ENCODE measurements at regions not wholly inside any gene's neighbourhood (a gene's known extent, or its start where the extent isn't known, plus 50 kb on each side); places are given as distances from the start of the nearest gene placed in this dataset.

- Histone ChIP-seq H3K23me2 (ENCODE audit: low read depth, low read length) (no peaks in the 10 kb centered on the region), H3K27me3 (replicated peaks in 1 of 4; ENCODE audit: control insufficient read depth in 3 of 4, extremely low read depth in 1 of 4, insufficient read depth in 3 of 4, low read length in 3 of 4) (no peaks in the 10 kb centered on the region), H2BK12ac (ENCODE audit: low read depth, low read length) (no peak overlapping the region), H3K4me1 (replicated peaks in 1 of 4; ENCODE audit: control insufficient read depth in 3 of 4, insufficient read depth in 4 of 4, low read length in 3 of 4) (no peaks in the 10 kb centered on the region), H3K18ac (ENCODE audit: extremely low read depth, low read length) (no peak overlapping the region), H2BK20ac (ENCODE audit: low read length) (no peak overlapping the region), H2AFZ (ENCODE audit: low read length) (no peak overlapping the region), H4K8ac (ENCODE audit: extremely low read depth, insufficient read depth, low read length) (no peak overlapping the region), H3K36me3 (ENCODE audit: control insufficient read depth in 2 of 4, insufficient read depth in 4 of 4, low read length in 3 of 4) (no peaks in the 10 kb centered on the region), H3K9me3 (ENCODE audit: insufficient read depth in 2 of 2, low read depth in 1 of 2, low read length in 1 of 2) (peaks cover 0 to 3% of the 10 kb centered on the region in 2 experiments; a peak in 2 of 4 replicates), H2BK5ac (ENCODE audit: low read depth, low read length) (no peak overlapping the region), H3K4me3 (ENCODE audit: extremely low read depth in 1 of 4, insufficient read depth in 2 of 4, low read depth in 3 of 4, low read length in 4 of 4) (no peak overlapping the region), H3K4ac (replicated peaks; ENCODE audit: insufficient read length, low read depth, low read length) (no peak overlapping the region), H2BK15ac (ENCODE audit: low read length) (no peak overlapping the region), H2AK5ac (ENCODE audit: low read depth, low read length) (no peak overlapping the region), H4K20me1 (replicated peaks in 1 of 2; ENCODE audit: control insufficient read depth in 1 of 2, insufficient read depth in 2 of 2, low read length in 2 of 2) (no peaks in the 10 kb centered on the region), H3K27ac (ENCODE audit: low read depth, low read length) (no peak overlapping the region), H4K91ac (replicated peaks; ENCODE audit: insufficient read length, low read length) (no peak overlapping the region), H3K23ac (ENCODE audit: insufficient read length) (no peak overlapping the region), H3K56ac (replicated peaks; ENCODE audit: insufficient read length, low read depth, low read length) (no peak overlapping the region), H3K9ac (replicated peaks in 1 of 4; ENCODE audit: extremely low read depth in 1 of 4, low read depth in 3 of 4, low read length in 3 of 4) (no peak overlapping the region), H3K79me2 (ENCODE audit: control insufficient read depth in 1 of 2, insufficient read depth in 2 of 2, low read length in 2 of 2) (peaks cover 0 to 18% of the 10 kb centered on the region in 2 experiments; a peak in 2 of 4 replicates), H3K4me2 (ENCODE audit: insufficient read depth in 1 of 2, low read depth in 2 of 2, low read length in 2 of 2) (no peak overlapping the region), H4K5ac (ENCODE audit: insufficient read length, low read depth, low read length) (no peak overlapping the region), H3K14ac (ENCODE audit: insufficient read length) (no peak overlapping the region), H2BK120ac (replicated peaks; ENCODE audit: low read depth, low read length) (no peak overlapping the region), H3K79me1 (ENCODE audit: low read depth, low read length) (peaks cover 4% of the 10 kb centered on the region)
- POLR2A ChIA-PET (ENCODE audit: partially characterized antibody), result interaction anchor here (0.7 kb wide), 1 partner anchor 89 kb away, joined by 3 read pairs; no protein-coding TSS in a partner anchor
- CTCF ChIA-PET (ENCODE audit: partially characterized antibody), result interaction anchor here (1.2 kb wide), 2 partner anchors 11 to 207 kb away, joined by 3 read pairs; no protein-coding TSS in a partner anchor
- WGBS, 2 experiments (ENCODE audit: extremely low coverage in 1 of 2, insufficient coverage in 1 of 2, insufficient read length in 1 of 2, insufficient replicate concordance in 2 of 2, low coverage in 1 of 2, low lambda C conversion rate in 2 of 2, missing lambda C conversion rate in 1 of 2), result 96% methylated on average over 4 of the region's 4 CpGs; no CpG with 5 or more reads in 1 of the 2 experiments
- FAIRE-seq (no peak), DNase-seq (ENCODE audit: low read depth in 1 of 2, low spot score in 2 of 2) (no peak)
- TF ChIP-seq CHD1 (IDR thresholded peaks at IDR 0.05; ENCODE audit: low read depth, low read length) (no peak), GABPA (IDR thresholded peaks at IDR 0.05; ENCODE audit: borderline replicate concordance, insufficient read depth, low read length) (no peak), CHD2 (IDR thresholded peaks at IDR 0.05; ENCODE audit: low read length) (no peak), BCL11A (IDR thresholded peaks at IDR 0.05; ENCODE audit: low read depth in 2 of 2, low read length in 2 of 2) (no peak), RXRA (IDR thresholded peaks at IDR 0.05; ENCODE audit: insufficient read depth, low read depth, low read length) (no peak), CBX8 (IDR thresholded peaks at IDR 0.05; ENCODE audit: borderline replicate concordance, low read depth, low read length) (no peak), USF2 (IDR thresholded peaks at IDR 0.05; ENCODE audit: low read length) (no peak), RBBP5 (IDR thresholded peaks at IDR 0.05; ENCODE audit: borderline replicate concordance, low read depth, low read length) (no peak), SIN3A (conservative IDR thresholded peaks at IDR 0.05 in 1 of 2, IDR thresholded peaks at IDR 0.05 in 1 of 2; ENCODE audit: low read depth in 1 of 2, low read length in 2 of 2) (no peak), CTBP2 (IDR thresholded peaks at IDR 0.05; ENCODE audit: borderline replicate concordance, insufficient read depth, insufficient read length, low read length) (no peak), CBX5 (IDR thresholded peaks at IDR 0.05; ENCODE audit: low read depth, low read length) (no peak)
Measured at GRCh38 chr11:71164186-71164585, 88.2 kb downstream of the SHANK2 start.

Data from H1 (cell line).